ENCODE measurements at regions not wholly inside any gene's neighbourhood (a gene's known extent, or its start where the extent isn't known, plus 50 kb on each side); places are given as distances from the start of the nearest gene placed in this dataset.

DNA sequence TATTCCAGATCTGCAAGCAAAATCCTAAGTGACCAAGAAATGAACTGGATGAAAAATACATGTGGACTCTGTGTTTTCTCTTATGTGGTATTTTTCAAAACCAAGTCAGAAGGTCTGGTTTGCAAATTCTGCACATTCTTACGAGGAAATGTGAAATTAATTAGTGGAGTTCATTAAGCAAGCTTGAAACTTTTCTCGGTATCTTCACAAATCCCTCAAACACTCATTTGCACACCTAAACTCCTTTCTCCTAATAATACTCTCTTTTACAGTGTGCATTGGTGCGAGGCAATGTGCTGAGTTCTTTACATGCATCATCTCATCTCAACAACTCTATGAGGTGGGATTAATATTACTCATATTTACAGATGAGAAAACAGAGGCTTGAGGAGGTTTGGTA is 82.1 kb downstream of the MTERF1 start:
- DNase-seq, result no peak

DNA sequence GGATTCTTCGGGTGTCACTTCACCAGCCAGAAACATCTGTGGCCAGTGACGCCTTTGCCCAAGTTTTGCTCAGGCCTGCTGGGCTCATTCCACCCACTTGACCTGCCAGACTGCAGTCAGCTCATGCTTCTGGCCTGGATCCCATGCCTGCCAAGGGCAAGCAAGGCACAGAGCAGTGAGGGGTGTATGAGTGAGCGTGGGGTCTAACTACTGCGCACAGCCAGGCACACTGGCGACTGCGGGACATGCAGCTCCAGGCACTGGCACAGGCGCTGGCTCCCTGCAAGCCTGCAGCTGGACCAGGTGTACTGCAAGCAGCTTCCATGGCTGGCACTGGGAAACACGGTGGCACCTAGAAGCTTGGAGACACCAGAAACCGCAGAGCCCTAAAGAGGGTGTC is 80.1 kb downstream of the MTERF1 start:
- DNase-seq, result no peak

GRCh38 chr7:91801331-91801983 is 79.0 kb downstream of the MTERF1 start:
- DNase-seq, result no peak

DNA sequence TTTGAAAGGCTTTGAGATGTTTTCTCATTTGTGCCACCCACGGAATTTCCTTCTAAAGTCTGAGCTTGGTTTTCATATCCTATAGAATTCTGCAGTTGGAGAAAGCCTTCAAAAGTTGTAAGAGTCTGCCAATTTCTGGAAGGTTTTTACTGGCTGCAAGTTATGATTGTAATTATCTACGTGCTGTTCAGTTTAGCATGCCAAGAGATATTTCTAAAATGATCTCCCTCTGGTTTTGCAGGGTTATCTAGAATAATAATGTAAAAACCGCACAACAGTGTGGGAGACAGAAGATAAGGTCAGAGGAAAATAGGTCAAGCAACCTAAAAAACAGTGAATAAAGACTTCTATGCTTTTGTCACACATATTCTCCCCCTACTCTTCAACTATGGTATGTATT is 69.3 kb downstream of the MTERF1 start:
- no peak for DNase-seq

DNA sequence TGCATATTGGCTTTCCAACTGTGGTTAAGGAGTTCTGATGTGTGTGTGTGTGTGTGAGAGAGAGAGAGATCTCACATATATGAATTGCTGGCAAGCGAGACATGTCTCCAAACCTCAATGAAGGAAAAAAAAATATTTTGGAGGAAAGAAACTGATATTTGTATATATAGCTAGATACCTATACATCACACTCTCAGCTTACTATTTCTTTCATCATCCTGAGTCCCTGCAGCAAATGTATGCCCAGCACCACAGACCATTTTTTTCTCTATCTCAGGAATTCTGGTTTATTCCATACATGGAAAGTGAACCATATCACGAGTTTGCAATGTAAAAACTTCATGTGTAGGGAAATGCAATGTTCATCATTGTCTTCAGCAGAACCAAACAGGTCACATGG is 68.9 kb downstream of the MTERF1 start:
- DNase-seq, result no peak

DNA sequence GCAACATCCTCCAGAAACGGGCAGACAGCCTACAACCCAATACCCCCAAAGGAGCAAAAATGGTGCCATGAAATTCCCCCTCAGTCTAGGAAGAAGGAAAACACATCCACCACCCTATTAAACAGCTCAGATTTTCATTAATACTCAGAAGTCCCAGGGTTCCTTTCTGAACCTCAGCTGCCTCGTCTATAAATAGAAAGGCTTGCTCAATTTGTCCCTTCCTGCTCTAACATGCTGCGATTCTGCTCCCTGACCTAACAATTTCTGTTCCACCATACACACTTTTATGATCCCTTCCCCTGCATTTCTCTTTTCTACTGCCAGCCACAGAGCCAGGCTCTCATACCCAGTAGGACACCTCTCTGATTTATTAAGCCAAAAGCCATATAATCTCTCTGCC is 68.1 kb downstream of the MTERF1 start:
- no peak for DNase-seq

- no peak for DNase-seq
Observed at GRCh38 chr7:91814189-91814588, 66.3 kb downstream of the MTERF1 start.
